ENCODE measurements at regions not wholly inside any gene's neighbourhood (a gene's known extent, or its start where the extent isn't known, plus 50 kb on each side); places are given as distances from the start of the nearest gene placed in this dataset.

DNA sequence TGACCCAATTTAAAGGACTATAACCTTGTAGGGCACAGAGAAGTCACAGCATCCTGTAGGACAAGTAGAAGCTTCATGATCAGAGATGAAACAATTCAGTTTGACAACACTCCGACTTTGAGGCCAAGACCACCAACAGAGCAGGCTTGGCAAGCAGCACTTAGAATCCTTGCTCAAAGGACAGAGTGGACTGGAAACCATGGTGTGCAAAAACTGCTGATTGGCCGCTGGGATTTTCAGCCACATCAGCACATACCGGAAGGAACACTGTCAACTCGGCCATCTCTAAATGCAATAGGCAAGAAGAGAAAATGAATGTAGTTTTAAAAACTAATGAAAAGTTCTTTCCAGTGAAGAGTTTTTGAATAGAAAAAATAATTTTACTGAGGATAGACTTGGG, 92.0 kb upstream of the PRMT6 start:
- Mint-ChIP-seq H3K9me3 (no peaks in the 10 kb centered on the region), H3K4me3 (no peak overlapping the region), H3K27ac (no peak overlapping the region), H3K36me3 (ENCODE audit: low read depth) (no peaks in the 10 kb centered on the region), H3K4me1 (no peaks in the 10 kb centered on the region), H3K27me3 (ENCODE audit: low read depth) (no peaks in the 10 kb centered on the region)
- TF ChIP-seq, protein P1, sequence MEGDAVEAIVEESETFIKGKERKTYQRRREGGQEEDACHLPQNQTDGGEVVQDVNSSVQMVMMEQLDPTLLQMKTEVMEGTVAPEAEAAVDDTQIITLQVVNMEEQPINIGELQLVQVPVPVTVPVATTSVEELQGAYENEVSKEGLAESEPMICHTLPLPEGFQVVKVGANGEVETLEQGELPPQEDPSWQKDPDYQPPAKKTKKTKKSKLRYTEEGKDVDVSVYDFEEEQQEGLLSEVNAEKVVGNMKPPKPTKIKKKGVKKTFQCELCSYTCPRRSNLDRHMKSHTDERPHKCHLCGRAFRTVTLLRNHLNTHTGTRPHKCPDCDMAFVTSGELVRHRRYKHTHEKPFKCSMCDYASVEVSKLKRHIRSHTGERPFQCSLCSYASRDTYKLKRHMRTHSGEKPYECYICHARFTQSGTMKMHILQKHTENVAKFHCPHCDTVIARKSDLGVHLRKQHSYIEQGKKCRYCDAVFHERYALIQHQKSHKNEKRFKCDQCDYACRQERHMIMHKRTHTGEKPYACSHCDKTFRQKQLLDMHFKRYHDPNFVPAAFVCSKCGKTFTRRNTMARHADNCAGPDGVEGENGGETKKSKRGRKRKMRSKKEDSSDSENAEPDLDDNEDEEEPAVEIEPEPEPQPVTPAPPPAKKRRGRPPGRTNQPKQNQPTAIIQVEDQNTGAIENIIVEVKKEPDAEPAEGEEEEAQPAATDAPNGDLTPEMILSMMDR (IDR thresholded peaks at IDR 0.05; ENCODE audit: unreplicated experiment in 3 of 3), result no peak

DNA sequence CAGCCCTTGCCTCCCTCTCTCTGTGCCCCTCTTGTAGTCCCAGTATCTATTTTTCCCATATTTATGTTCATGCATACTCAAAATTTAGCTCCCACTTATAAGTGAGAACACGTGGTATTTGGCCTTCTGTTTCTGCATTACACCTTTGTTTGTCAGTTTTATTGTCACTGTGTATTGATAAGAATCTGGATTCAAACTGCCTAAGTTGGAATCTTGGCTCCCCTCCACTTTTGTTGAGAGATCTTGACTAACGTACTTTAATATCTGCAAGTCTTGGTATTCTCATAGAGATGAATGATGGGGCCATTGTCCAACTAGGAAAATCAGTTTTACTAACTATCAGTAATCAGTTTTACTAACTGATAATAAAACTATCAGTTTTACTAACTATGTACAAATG, 87.8 kb upstream of the PRMT6 start:
- TF ChIP-seq, protein P1 (IDR thresholded peaks at IDR 0.05; ENCODE audit: unreplicated experiment in 3 of 3), result no peak
- no peaks in the 10 kb centered on the region for H3K36me3 Mint-ChIP-seq (ENCODE audit: low read depth)
- no peak overlapping the region for H3K4me3 Mint-ChIP-seq
- no peaks in the 10 kb centered on the region for H3K4me1 Mint-ChIP-seq
- H3K27me3 Mint-ChIP-seq (ENCODE audit: low read depth), result no peaks in the 10 kb centered on the region
- H3K9me3 Mint-ChIP-seq, result no peaks in the 10 kb centered on the region
- H3K27ac Mint-ChIP-seq, result no peak overlapping the region

DNA sequence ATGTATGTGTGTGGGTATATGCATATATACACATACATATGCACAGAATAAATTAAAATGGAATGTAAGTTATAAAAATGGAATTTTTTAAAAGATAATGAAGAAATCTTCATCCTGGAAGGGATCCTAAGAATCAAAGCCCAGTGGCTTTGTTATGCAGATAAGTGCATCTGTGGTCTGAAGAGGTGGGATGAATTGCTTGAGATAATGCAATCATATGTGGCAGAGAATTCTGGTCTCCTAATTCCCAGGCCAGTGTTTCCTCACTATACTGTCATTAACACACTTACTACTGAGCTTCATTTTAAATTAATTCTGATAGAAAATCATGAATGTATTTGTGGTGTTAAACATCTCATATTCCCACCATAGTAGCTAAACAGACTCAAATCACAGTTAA, 86.7 kb upstream of the PRMT6 start:
- Mint-ChIP-seq H3K9me3 (no peaks in the 10 kb centered on the region), H3K4me3 (no peak overlapping the region), H3K4me1 (no peaks in the 10 kb centered on the region), H3K36me3 (ENCODE audit: low read depth) (no peaks in the 10 kb centered on the region), H3K27me3 (ENCODE audit: low read depth) (no peaks in the 10 kb centered on the region), H3K27ac (no peak overlapping the region)
- TF ChIP-seq, protein P1 (IDR thresholded peaks at IDR 0.05; ENCODE audit: unreplicated experiment in 3 of 3), result no peak

DNA sequence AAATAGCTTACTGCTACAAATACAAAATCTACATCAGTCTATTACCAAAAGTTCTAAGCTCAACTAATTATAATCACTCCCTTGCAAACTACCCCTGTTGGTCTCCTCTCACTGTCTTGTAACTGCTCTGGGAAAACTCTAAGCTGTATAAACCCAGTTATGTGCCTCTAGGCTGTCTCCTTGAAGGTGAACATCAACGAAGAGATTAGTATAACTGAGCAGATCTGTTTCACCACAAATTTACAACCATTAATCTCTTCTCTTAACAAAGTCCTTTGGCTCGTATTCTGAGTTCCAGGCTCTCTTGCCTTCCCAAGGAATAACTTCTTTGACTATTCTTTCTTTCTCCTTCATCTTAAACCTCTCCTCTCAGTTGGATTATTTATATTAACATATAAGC, 84.4 kb upstream of the PRMT6 start:
- Mint-ChIP-seq H3K9me3 (no peaks in the 10 kb centered on the region), H3K4me1 (no peaks in the 10 kb centered on the region), H3K27me3 (ENCODE audit: low read depth) (no peaks in the 10 kb centered on the region), H3K4me3 (no peak overlapping the region), H3K27ac (no peak overlapping the region), H3K36me3 (ENCODE audit: low read depth) (no peaks in the 10 kb centered on the region)
- TF ChIP-seq, protein P1 (IDR thresholded peaks at IDR 0.05; ENCODE audit: unreplicated experiment in 3 of 3), result no peak

DNA sequence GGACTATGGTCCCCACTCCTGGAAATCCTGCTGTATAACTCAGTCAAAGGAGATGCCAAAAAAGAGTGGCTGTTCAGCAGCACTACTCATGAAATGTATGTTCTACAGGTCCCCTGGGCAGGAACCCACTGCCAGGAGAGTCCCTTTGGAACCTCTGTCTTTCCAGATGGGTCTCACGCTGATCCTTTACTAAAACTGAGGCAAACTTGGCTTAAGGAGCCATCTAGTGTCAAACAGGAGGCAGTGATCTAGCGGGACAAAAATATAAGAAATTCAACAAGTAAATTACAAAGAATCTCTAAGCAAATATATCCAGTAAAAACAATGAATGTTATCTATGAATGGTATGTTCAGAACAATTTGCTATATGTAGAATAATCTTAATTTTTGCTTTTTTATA, 80.5 kb upstream of the PRMT6 start:
- H3K4me1 Mint-ChIP-seq, result peaks cover 18% of the 10 kb centered on the region
- H3K9me3 Mint-ChIP-seq, result no peaks in the 10 kb centered on the region
- no peaks in the 10 kb centered on the region for H3K27me3 Mint-ChIP-seq (ENCODE audit: low read depth)
- TF ChIP-seq, protein P1 (IDR thresholded peaks at IDR 0.05; ENCODE audit: unreplicated experiment in 3 of 3), result no peak
- no peak overlapping the region for H3K4me3 Mint-ChIP-seq
- H3K36me3 Mint-ChIP-seq (ENCODE audit: low read depth), result no peaks in the 10 kb centered on the region
- no peak overlapping the region for H3K27ac Mint-ChIP-seq

DNA sequence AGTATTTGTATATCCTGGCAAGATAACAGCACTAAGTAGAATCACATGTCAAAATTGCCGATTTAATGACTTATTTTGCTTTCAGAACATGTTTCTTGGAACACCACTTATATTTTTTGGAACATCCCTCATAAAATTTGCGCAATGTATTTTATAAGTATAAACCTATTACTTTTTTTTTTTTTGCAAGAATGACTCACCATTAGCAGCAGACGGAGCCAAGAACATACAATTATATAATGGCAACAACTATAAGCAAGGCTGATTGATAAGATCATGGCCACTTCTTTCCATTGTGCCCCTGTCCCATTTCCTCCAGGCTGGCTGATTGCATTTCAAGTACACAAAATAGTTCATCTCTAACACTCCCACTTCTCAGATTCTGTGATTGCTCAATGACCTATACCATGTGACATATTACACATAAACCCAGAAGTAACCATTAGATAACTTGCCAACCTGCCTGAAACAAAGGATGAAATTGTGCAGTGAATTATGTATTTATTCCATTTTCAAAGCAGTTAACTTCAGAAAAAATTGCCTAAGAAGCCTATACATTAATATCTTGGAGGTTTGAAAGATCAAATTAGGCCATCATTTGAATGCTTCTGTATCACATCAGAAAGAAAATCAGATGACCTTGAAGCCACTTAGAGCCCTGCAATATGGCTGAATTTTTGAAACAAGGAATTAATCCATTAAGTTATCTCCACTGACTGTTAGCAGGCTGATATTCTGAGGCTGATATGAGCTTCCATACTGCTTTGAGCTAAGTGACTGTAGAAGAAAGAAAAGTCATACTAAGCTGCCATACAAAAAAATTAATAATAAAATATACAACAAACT, 77.8 kb upstream of the PRMT6 start:
- Mint-ChIP-seq H3K27me3 (ENCODE audit: low read depth) (no peaks in the 10 kb centered on the region), H3K27ac (peak overlapping the region in 1 of 3 experiments; percentile 47), H3K4me3 (no peak overlapping the region), H3K36me3 (ENCODE audit: low read depth) (no peaks in the 10 kb centered on the region), H3K4me1 (peaks cover 22% of the 10 kb centered on the region), H3K9me3 (no peaks in the 10 kb centered on the region)
- TF ChIP-seq, protein P1 (IDR thresholded peaks at IDR 0.05; ENCODE audit: unreplicated experiment in 3 of 3), result no peak
